H1 (cell line): ENCODE measurements at regions not wholly inside any gene's neighbourhood (a gene's known extent, or its start where the extent isn't known, plus 50 kb on each side); places are given as distances from the start of the nearest gene placed in this dataset.

Experiments
- CHD2 ChIP-seq: IDR thresholded peaks from 2 replicates; pipeline ENCODE4 v1.6.1; 2012; ENCODE audit warnings: low read length, improper control_type of control experiment
- CHD7 ChIP-seq: fragments of 300-600 bp; sonication (generic); IDR thresholded peaks from 2 replicates; pipeline ENCODE4 v1.7.1; 2012; ENCODE audit warnings: low read length, moderate library complexity, mild to moderate bottlenecking, inconsistent platforms; ENCODE audit not compliant: insufficient replicate concordance
- CTCF ChIP-seq, 3 experiments: IDR thresholded peaks; 1 replicate in 2 of 3; 2 replicates in 1 of 3; pipeline versions ENCODE4 v1.5.1 to v1.6.1; 2011; ENCODE audit warnings: low read length in 3 of 3, mild to moderate bottlenecking in 3 of 3, inconsistent platforms in 2 of 3, low read depth in 1 of 3, moderate library complexity in 1 of 3; ENCODE audit not compliant: insufficient read depth in 1 of 3; ENCODE audit errors: control extremely low read depth in 1 of 3
- EGR1 ChIP-seq: IDR thresholded peaks from 2 replicates; pipeline ENCODE4 v1.6.1; 2011; ENCODE audit warnings: low read depth, low read length, borderline replicate concordance
- EP300 ChIP-seq, 2 experiments: IDR thresholded peaks; 1 replicate in 1 of 2; 2 replicates in 1 of 2; pipeline ENCODE4 v1.6.1; 2011 to 2012; ENCODE audit warnings: low read depth in 2 of 2, low read length in 2 of 2, mild to moderate bottlenecking in 2 of 2, borderline replicate concordance in 1 of 2, inconsistent platforms in 1 of 2, moderate library complexity in 1 of 2
- EZH2 ChIP-seq: fragments of 200-600 bp; sonication (generic); IDR thresholded peaks from 2 replicates; pipeline ENCODE4 v1.7.1; 2012; ENCODE audit warnings: low read depth, mild to moderate bottlenecking, moderate library complexity, low read length, inconsistent platforms; ENCODE audit not compliant: severe bottlenecking
- JUN ChIP-seq: IDR thresholded peaks from 2 replicates; pipeline ENCODE4 v1.6.1; 2011; ENCODE audit warnings: low read depth, mild to moderate bottlenecking, improper control_type of control experiment, low read length
- MAFK ChIP-seq: IDR thresholded peaks from 2 replicates; pipeline ENCODE4 v1.6.1; 2012; ENCODE audit warnings: low read depth, mild to moderate bottlenecking, improper control_type of control experiment, low read length
- NRF1 ChIP-seq: IDR thresholded peaks from 2 replicates; pipeline ENCODE4 v1.6.1; 2011; ENCODE audit warnings: mild to moderate bottlenecking, low read depth, low read length, improper control_type of control experiment
- POLR2A ChIP-seq, 2 experiments: IDR thresholded peaks; 1 replicate in 1 of 2; 2 replicates in 1 of 2; pipeline ENCODE4 v1.6.1; 2011; ENCODE audit warnings: low read depth in 2 of 2, low read length in 2 of 2, mild to moderate bottlenecking in 2 of 2; ENCODE audit errors: control extremely low read depth in 1 of 2
- POLR2AphosphoS5 ChIP-seq: IDR thresholded peaks from 2 replicates; pipeline ENCODE4 v1.6.1; 2011; ENCODE audit warnings: low read depth, low read length
- SP1 ChIP-seq: IDR thresholded peaks from 2 replicates; pipeline ENCODE4 v1.6.1; 2011; ENCODE audit warnings: low read depth, low read length
- SP2 ChIP-seq: IDR thresholded peaks from 2 replicates; pipeline ENCODE4 v1.6.1; 2012; ENCODE audit warnings: mild to moderate bottlenecking, low read length, inconsistent platforms
- ZNF274 ChIP-seq: IDR thresholded peaks from 2 replicates; pipeline ENCODE4 v1.7.0; 2012; ENCODE audit warnings: low read length, borderline replicate concordance; ENCODE audit errors: extremely low read depth

GRCh38 chr2:136238286-136239078 is 120.5 kb upstream of the CXCR4 start:
- TF ChIP-seq POLR2AphosphoS5 (no peak), NRF1 (no peak), CTCF (IDR thresholded peaks at IDR 0.05; ENCODE audit: control extremely low read depth in 1 of 3, insufficient read depth in 1 of 3, low read depth in 1 of 3, low read length in 3 of 3) (no peak), EP300 (IDR thresholded peaks at IDR 0.05; ENCODE audit: borderline replicate concordance in 1 of 2, low read depth in 2 of 2, low read length in 2 of 2) (no peak), CHD2 (no peak), ZNF274 (no peak), SP1 (no peak), SP2 (no peak), EGR1 (no peak), CHD7 (no peak), JUN (no peak), EZH2 (no peak), POLR2A (IDR thresholded peaks at IDR 0.05; ENCODE audit: control extremely low read depth in 1 of 2, low read depth in 2 of 2, low read length in 2 of 2) (no peak), MAFK (no peak)
